ENCODE measurements at regions not wholly inside any gene's neighbourhood (a gene's known extent, or its start where the extent isn't known, plus 50 kb on each side); places are given as distances from the start of the nearest gene placed in this dataset.

DNA sequence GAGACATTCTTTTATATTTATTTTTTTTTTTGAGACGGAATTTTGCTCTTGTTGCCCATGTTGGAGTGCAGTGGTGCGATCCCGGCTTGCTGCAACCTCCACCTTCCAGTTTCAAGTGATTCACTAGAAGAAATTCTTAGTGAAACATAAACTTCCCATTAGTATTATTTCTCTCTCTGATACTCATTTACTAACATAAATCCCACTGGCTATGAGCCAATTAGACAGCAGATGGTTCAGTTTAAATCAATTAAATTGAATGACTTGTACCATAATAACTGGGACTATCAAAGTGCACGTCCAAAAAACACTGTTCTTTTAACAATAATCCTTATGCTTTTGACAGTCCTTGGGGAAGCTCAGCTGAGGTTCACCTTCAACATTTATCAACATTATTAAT, 111.2 kb upstream of the PTCHD4 start:
- TF ChIP-seq MYC (IDR thresholded peaks at IDR 0.05; ENCODE audit: insufficient read depth, insufficient read length, insufficient replicate concordance, low read length, severe bottlenecking) (no peak), RFX5 (IDR thresholded peaks at IDR 0.05; ENCODE audit: low read depth, low read length) (no peak)
- TF ChIP-seq, protein P1, sequence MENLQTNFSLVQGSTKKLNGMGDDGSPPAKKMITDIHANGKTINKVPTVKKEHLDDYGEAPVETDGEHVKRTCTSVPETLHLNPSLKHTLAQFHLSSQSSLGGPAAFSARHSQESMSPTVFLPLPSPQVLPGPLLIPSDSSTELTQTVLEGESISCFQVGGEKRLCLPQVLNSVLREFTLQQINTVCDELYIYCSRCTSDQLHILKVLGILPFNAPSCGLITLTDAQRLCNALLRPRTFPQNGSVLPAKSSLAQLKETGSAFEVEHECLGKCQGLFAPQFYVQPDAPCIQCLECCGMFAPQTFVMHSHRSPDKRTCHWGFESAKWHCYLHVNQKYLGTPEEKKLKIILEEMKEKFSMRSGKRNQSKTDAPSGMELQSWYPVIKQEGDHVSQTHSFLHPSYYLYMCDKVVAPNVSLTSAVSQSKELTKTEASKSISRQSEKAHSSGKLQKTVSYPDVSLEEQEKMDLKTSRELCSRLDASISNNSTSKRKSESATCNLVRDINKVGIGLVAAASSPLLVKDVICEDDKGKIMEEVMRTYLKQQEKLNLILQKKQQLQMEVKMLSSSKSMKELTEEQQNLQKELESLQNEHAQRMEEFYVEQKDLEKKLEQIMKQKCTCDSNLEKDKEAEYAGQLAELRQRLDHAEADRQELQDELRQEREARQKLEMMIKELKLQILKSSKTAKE (IDR thresholded peaks at IDR 0.05; ENCODE audit: low read depth, poor library complexity, severe bottlenecking), result no peak
- TF ChIP-seq, protein P2, sequence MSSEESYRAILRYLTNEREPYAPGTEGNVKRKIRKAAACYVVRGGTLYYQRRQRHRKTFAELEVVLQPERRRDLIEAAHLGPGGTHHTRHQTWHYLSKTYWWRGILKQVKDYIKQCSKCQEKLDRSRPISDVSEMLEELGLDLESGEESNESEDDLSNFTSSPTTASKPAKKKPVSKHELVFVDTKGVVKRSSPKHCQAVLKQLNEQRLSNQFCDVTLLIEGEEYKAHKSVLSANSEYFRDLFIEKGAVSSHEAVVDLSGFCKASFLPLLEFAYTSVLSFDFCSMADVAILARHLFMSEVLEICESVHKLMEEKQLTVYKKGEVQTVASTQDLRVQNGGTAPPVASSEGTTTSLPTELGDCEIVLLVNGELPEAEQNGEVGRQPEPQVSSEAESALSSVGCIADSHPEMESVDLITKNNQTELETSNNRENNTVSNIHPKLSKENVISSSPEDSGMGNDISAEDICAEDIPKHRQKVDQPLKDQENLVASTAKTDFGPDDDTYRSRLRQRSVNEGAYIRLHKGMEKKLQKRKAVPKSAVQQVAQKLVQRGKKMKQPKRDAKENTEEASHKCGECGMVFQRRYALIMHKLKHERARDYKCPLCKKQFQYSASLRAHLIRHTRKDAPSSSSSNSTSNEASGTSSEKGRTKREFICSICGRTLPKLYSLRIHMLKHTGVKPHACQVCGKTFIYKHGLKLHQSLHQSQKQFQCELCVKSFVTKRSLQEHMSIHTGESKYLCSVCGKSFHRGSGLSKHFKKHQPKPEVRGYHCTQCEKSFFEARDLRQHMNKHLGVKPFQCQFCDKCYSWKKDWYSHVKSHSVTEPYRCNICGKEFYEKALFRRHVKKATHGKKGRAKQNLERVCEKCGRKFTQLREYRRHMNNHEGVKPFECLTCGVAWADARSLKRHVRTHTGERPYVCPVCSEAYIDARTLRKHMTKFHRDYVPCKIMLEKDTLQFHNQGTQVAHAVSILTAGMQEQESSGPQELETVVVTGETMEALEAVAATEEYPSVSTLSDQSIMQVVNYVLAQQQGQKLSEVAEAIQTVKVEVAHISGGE (CRISPR knock-in tag; IDR thresholded peaks at IDR 0.05), result no peak

Measured in GM12878 (cell line).